CD14-positive monocyte (primary cell): ENCODE measurements at regions not wholly inside any gene's neighbourhood (a gene's known extent, or its start where the extent isn't known, plus 50 kb on each side); places are given as distances from the start of the nearest gene placed in this dataset.

Source experiments
- DNase-seq, 3 donors: peaks; one replicate each; pipeline ENCODE4 v3.0.0-alpha.2; 2011 to 2022
- H2AFZ ChIP-seq: 2 replicates; pipeline ENCODE4 v1.6.0; 2012; ENCODE audit warnings: mild to moderate bottlenecking, low read depth, low read length, inconsistent platforms; ENCODE audit not compliant: insufficient read depth, poor library complexity, severe bottlenecking
- H3K27ac ChIP-seq, 2 donors: 1 replicate in 1 of 2; 2 replicates in 1 of 2; pipeline ENCODE4 v1.5.1; 2012 to 2013; ENCODE audit warnings: low read length in 2 of 2, control low read depth in 1 of 2, inconsistent platforms in 1 of 2, low read depth in 1 of 2, mild to moderate bottlenecking in 1 of 2
- H3K27me3 ChIP-seq, 2 donors: one replicate each; pipeline versions ENCODE4 v1.6.0 to v1.6.1; 2011 to 2013; ENCODE audit warnings: low read length in 2 of 2; ENCODE audit not compliant: control insufficient read depth in 2 of 2, insufficient read depth in 2 of 2
- H3K36me3 ChIP-seq, 2 donors: replicated peaks in 1 of 2; 1 replicate in 1 of 2; 2 replicates in 1 of 2; pipeline versions ENCODE4 v1.5.1 to v1.6.1; 2012 to 2013; ENCODE audit warnings: low read length in 2 of 2, control low read depth in 1 of 2, inconsistent platforms in 1 of 2, mild to moderate bottlenecking in 1 of 2; ENCODE audit not compliant: insufficient read depth in 2 of 2, control insufficient read depth in 1 of 2
- H3K4me1 ChIP-seq, 2 donors: 1 replicate in 1 of 2; 2 replicates in 1 of 2; pipeline versions ENCODE4 v1.5.1 to v1.6.1; 2012 to 2013; ENCODE audit warnings: low read length in 2 of 2, control low read depth in 1 of 2, inconsistent platforms in 1 of 2, mild to moderate bottlenecking in 1 of 2, moderate library complexity in 1 of 2; ENCODE audit not compliant: insufficient read depth in 2 of 2, control insufficient read depth in 1 of 2
- H3K4me2 ChIP-seq: replicated peaks from 2 replicates; pipeline ENCODE3; 2012; ENCODE audit warnings: low read length, moderate library complexity, mild to moderate bottlenecking; ENCODE audit not compliant: poor library complexity, severe bottlenecking; ENCODE audit errors: extremely low read depth
- H3K4me3 ChIP-seq, 3 experiments: fragments of 200-600 bp in 1 of 3; sonication (generic) in 1 of 3; replicated peaks in 1 of 3; 1 replicate in 2 of 3; 2 replicates in 1 of 3; pipeline ENCODE4 v1.5.1; 2011 to 2013; ENCODE audit warnings: low read length in 3 of 3, mild to moderate bottlenecking in 3 of 3, control low read depth in 2 of 3, low read depth in 2 of 3, inconsistent platforms in 1 of 3, moderate library complexity in 1 of 3
- H3K79me2 ChIP-seq: 2 replicates; pipeline ENCODE4 v1.6.0; 2012; ENCODE audit warnings: mild to moderate bottlenecking, control low read depth, inconsistent platforms, low read length, moderate library complexity; ENCODE audit not compliant: insufficient read depth
- H3K9ac ChIP-seq: 2 replicates; pipeline ENCODE4 v1.6.0; 2017; ENCODE audit warnings: low read length, mild to moderate bottlenecking; ENCODE audit not compliant: insufficient read depth, poor library complexity, severe bottlenecking
- H3K9me3 ChIP-seq, 2 donors: replicated peaks in 1 of 2; 1 replicate in 1 of 2; 2 replicates in 1 of 2; pipeline versions ENCODE4 v1.5.1 to v1.6.1; 2012 to 2013; ENCODE audit warnings: low read length in 2 of 2, control low read depth in 1 of 2; ENCODE audit not compliant: control insufficient read depth in 1 of 2, insufficient read depth in 1 of 2
- H4K20me1 ChIP-seq: 2 replicates; pipeline ENCODE4 v1.6.0; 2012; ENCODE audit warnings: mild to moderate bottlenecking, low read length, control low read depth, moderate library complexity; ENCODE audit not compliant: insufficient read depth
- H3K27ac Mint-ChIP-seq, 7 donors: one replicate each; pipeline ENCODE4 v1.8.0; 2020; ENCODE audit warnings: mild to moderate bottlenecking in 7 of 7, mixed read lengths in 7 of 7, moderate library complexity in 6 of 7, inconsistent platforms in 2 of 7
- H3K27me3 Mint-ChIP-seq, 3 donors: one replicate each; pipeline ENCODE4 v1.8.0; 2021 to 2022; ENCODE audit warnings: low read depth in 3 of 3, mild to moderate bottlenecking in 3 of 3, mixed read lengths in 3 of 3, moderate library complexity in 3 of 3, inconsistent platforms in 1 of 3
- H3K36me3 Mint-ChIP-seq, 2 donors: one replicate each; pipeline ENCODE4 v1.8.0; 2020; ENCODE audit warnings: mixed read lengths in 2 of 2, inconsistent platforms in 1 of 2, mild to moderate bottlenecking in 1 of 2
- H3K4me1 Mint-ChIP-seq: one replicate; pipeline ENCODE4 v1.8.0; 2020; ENCODE audit warnings: mild to moderate bottlenecking, mixed read lengths
- H3K4me3 Mint-ChIP-seq, 2 donors: one replicate each; pipeline ENCODE4 v1.8.0; 2020; ENCODE audit warnings: mild to moderate bottlenecking in 2 of 2, mixed read lengths in 2 of 2, moderate library complexity in 1 of 2
- H3K9me3 Mint-ChIP-seq, 7 donors: one replicate each; pipeline ENCODE4 v1.8.0; 2020 to 2022; ENCODE audit warnings: mixed read lengths in 7 of 7, mild to moderate bottlenecking in 6 of 7, moderate library complexity in 6 of 7, inconsistent platforms in 2 of 7
- CTCF ChIP-seq: fragments of 200-600 bp; IDR thresholded peaks from one replicate; pipeline ENCODE4 v1.8.0; 2022; ENCODE audit warnings: antibody characterized with exemption, mild to moderate bottlenecking
- WGBS: methylation state at CpG from one replicate; pipeline ENCODE4 v1.1.5; 2013; ENCODE audit warnings: missing lambda C conversion rate; ENCODE audit not compliant: insufficient coverage; 5-methylcytosine and 5-hydroxymethylcytosine counted together
- intact Hi-C, 2 donors: fragments of 100-400 bp; cut with micrococcal nuclease; formaldehyde crosslinking; loops; one replicate each; pipeline versions ENCODE4 v1.15.0 to v1.15.1; 2023

- Mint-ChIP-seq H3K9me3 (peaks cover 0 to 17% (median 12%) of the 10 kb centered on the region in 7 donors), H3K27ac (no peak overlapping the region), H3K27me3 (peaks cover 3 to 6% (median 3%) of the 10 kb centered on the region in 3 donors), H3K4me3 (no peak overlapping the region), H3K36me3 (no peaks in the 10 kb centered on the region), H3K4me1 (no peaks in the 10 kb centered on the region)
- Histone ChIP-seq H2AFZ (peak overlapping the region; percentile 11), H3K4me2 (no peak overlapping the region), H3K4me3 (no peak overlapping the region), H3K36me3 (no peaks in the 10 kb centered on the region), H3K9ac (no peak overlapping the region), H4K20me1 (no peaks in the 10 kb centered on the region), H3K27me3 (no peaks in the 10 kb centered on the region), H3K4me1 (no peaks in the 10 kb centered on the region), H3K79me2 (no peaks in the 10 kb centered on the region), H3K9me3 (peaks cover 0 to 7% of the 10 kb centered on the region in 2 donors), H3K27ac (no peak overlapping the region)
- WGBS: no CpG with 5 or more reads among the region's 1 CpG
- DNase-seq: no peak
- TF ChIP-seq CTCF: peak; percentile 29
- intact Hi-C loops: loop anchor here (2.0 to 10.0 kb wide), 3 partner anchors 1255 to 1283 kb away; no protein-coding TSS in a partner anchor
Measured at GRCh38 chr12:30807695-30808034, 52.9 kb upstream of the CAPRIN2 start.

- H3K9ac ChIP-seq: no peak overlapping the region
- H3K79me2 ChIP-seq: no peaks in the 10 kb centered on the region
- no peak overlapping the region for H3K4me3 ChIP-seq
- DNase-seq: peak; percentile 36 to 45 (median 42)
- peaks cover 2 to 6% (median 3%) of the 10 kb centered on the region in 3 donors for H3K27me3 Mint-ChIP-seq
- H3K27me3 ChIP-seq: no peaks in the 10 kb centered on the region
- intact Hi-C loops: loop anchor here (2.0 to 10.0 kb wide), 3 partner anchors 1254 to 1282 kb away; no protein-coding TSS in a partner anchor
- no peak overlapping the region for H3K4me2 ChIP-seq
- 65% methylated on average over 4 of the region's 7 CpGs for WGBS
- peak overlapping the region; percentile 11 for H2AFZ ChIP-seq
- peak; percentile 80 for TF ChIP-seq CTCF
- H3K36me3 Mint-ChIP-seq: no peaks in the 10 kb centered on the region
- no peaks in the 10 kb centered on the region for H3K4me1 Mint-ChIP-seq
- H3K9me3 ChIP-seq: peaks cover 0 to 7% of the 10 kb centered on the region in 2 donors
- H3K9me3 Mint-ChIP-seq: peaks cover 0 to 17% (median 12%) of the 10 kb centered on the region in 7 donors
- H3K27ac ChIP-seq: no peak overlapping the region
- no peak overlapping the region for H3K4me3 Mint-ChIP-seq
- no peaks in the 10 kb centered on the region for H4K20me1 ChIP-seq
- H3K4me1 ChIP-seq: no peaks in the 10 kb centered on the region
- no peaks in the 10 kb centered on the region for H3K36me3 ChIP-seq
- H3K27ac Mint-ChIP-seq: no peak overlapping the region
Measured at GRCh38 chr12:30806989-30807694, 52.4 kb upstream of the CAPRIN2 start.
